WERI-Rb-1 (cell line): ENCODE measurements at regions not wholly inside any gene's neighbourhood (a gene's known extent, or its start where the extent isn't known, plus 50 kb on each side); places are given as distances from the start of the nearest gene placed in this dataset.
"Not testable (repeated sequence)": the region's sequence is repeated elsewhere in the genome, so short reads cannot be mapped to it uniquely, and the experiment has no call there.

Experiments
- DNase-seq: peaks from one replicate; pipeline ENCODE4 v3.0.0-alpha.2; 2020
- H3K27ac ChIP-seq: fragments of 250-450 bp; sonication (Bioruptor Pico); 2 replicates; pipeline ENCODE4 v1.5.1; 2020; ENCODE audit warnings: mild to moderate bottlenecking, moderate library complexity
- H3K27me3 ChIP-seq: fragments of 250-450 bp; sonication (Bioruptor Pico); 2 replicates; pipeline ENCODE4 v1.5.1; 2021; ENCODE audit warnings: mild to moderate bottlenecking, low read depth, moderate library complexity; ENCODE audit not compliant: insufficient read depth, severe bottlenecking
- H3K36me3 ChIP-seq: fragments of 250-450 bp; sonication (Bioruptor Pico); 2 replicates; pipeline ENCODE4 v1.5.1; 2020; ENCODE audit warnings: mild to moderate bottlenecking, moderate library complexity
- H3K4me3 ChIP-seq: 2 replicates; pipeline ENCODE4 v1.5.1; 2011; ENCODE audit warnings: low read depth, mild to moderate bottlenecking, control low read depth, low read length
- H3K9me3 ChIP-seq: fragments of 250-450 bp; sonication (Bioruptor Pico); 2 replicates; pipeline ENCODE4 v1.5.1; 2021; ENCODE audit warnings: mild to moderate bottlenecking, moderate library complexity; ENCODE audit not compliant: severe bottlenecking
- TF ChIP-seq, protein P1 (sequence below): IDR thresholded peaks from 2 replicates; pipeline ENCODE4 v1.5.1; 2011; ENCODE audit warnings: low read depth, mild to moderate bottlenecking, control low read depth, inconsistent platforms, low read length

GRCh38 chr6:118718297-118718696 is 66.9 kb upstream of the CEP85L start:
- TF ChIP-seq, protein P1, sequence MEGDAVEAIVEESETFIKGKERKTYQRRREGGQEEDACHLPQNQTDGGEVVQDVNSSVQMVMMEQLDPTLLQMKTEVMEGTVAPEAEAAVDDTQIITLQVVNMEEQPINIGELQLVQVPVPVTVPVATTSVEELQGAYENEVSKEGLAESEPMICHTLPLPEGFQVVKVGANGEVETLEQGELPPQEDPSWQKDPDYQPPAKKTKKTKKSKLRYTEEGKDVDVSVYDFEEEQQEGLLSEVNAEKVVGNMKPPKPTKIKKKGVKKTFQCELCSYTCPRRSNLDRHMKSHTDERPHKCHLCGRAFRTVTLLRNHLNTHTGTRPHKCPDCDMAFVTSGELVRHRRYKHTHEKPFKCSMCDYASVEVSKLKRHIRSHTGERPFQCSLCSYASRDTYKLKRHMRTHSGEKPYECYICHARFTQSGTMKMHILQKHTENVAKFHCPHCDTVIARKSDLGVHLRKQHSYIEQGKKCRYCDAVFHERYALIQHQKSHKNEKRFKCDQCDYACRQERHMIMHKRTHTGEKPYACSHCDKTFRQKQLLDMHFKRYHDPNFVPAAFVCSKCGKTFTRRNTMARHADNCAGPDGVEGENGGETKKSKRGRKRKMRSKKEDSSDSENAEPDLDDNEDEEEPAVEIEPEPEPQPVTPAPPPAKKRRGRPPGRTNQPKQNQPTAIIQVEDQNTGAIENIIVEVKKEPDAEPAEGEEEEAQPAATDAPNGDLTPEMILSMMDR, result no peak
- H3K4me3 ChIP-seq, result no peak overlapping the region
- no peaks in the 10 kb centered on the region for H3K36me3 ChIP-seq
- DNase-seq, result no peak
- no peak overlapping the region for H3K27ac ChIP-seq
- H3K9me3 ChIP-seq, result no peaks in the 10 kb centered on the region
- H3K27me3 ChIP-seq, result no peaks in the 10 kb centered on the region

GRCh38 chr6:118717106-118717505 is 65.7 kb upstream of the CEP85L start:
- Histone ChIP-seq H3K4me3 (no peak overlapping the region), H3K9me3 (no peaks in the 10 kb centered on the region), H3K27me3 (no peaks in the 10 kb centered on the region), H3K27ac (no peak overlapping the region), H3K36me3 (no peaks in the 10 kb centered on the region)
- DNase-seq, result no peak
- TF ChIP-seq, protein P1, result no peak

GRCh38 chr6:118715907-118716306 is 64.5 kb upstream of the CEP85L start:
- not testable (repeated sequence) for H3K4me3 ChIP-seq, H3K9me3 ChIP-seq, H3K36me3 ChIP-seq, H3K27ac ChIP-seq, H3K27me3 ChIP-seq, DNase-seq

- DNase-seq, result no peak
- Histone ChIP-seq H3K27me3 (no peaks in the 10 kb centered on the region), H3K9me3 (no peaks in the 10 kb centered on the region), H3K36me3 (no peaks in the 10 kb centered on the region), H3K27ac (no peak overlapping the region), H3K4me3 (no peak overlapping the region)
- TF ChIP-seq, protein P1, result no peak
These were observed 64.0 kb upstream of the CEP85L start for GRCh38 chr6:118715376-118715775.

DNA sequence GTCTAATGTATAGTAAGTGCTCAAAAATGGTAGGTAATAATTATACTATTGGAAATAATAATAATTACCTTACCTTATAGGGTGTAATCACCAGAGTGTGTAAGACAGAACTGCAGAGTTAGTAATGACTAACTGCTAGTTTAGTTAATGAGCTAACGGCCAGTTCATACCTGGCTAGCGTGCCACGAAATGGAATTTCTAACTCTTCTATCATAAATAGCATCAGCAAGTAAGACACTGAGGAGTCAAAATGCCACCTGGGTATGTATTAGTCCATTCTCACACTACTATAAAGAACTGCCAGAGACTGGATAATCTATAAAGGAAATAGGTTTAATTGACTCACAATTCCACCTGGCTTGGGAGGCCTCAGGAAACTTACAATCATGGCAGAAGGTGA is 63.4 kb upstream of the CEP85L start:
- TF ChIP-seq, protein P1, result no peak
- no peaks in the 10 kb centered on the region for H3K36me3 ChIP-seq

GRCh38 chr6:118712969-118713368 is 61.6 kb upstream of the CEP85L start:
- no peak overlapping the region for H3K4me3 ChIP-seq
- no peaks in the 10 kb centered on the region for H3K27me3 ChIP-seq
- no peak for DNase-seq
- H3K27ac ChIP-seq, result no peak overlapping the region
- no peaks in the 10 kb centered on the region for H3K9me3 ChIP-seq
- no peaks in the 10 kb centered on the region for H3K36me3 ChIP-seq
- TF ChIP-seq, protein P1, result no peak

More for the DNA sequence above, 63.4 kb upstream of the CEP85L start:
- Histone ChIP-seq H3K27ac (no peak overlapping the region), H3K27me3 (no peaks in the 10 kb centered on the region), H3K4me3 (no peak overlapping the region), H3K9me3 (no peaks in the 10 kb centered on the region)
- no peak for DNase-seq
